ENCODE measurements at regions not wholly inside any gene's neighbourhood (a gene's known extent, or its start where the extent isn't known, plus 50 kb on each side); places are given as distances from the start of the nearest gene placed in this dataset.
"Not testable (repeated sequence)": the region's sequence is repeated elsewhere in the genome, so short reads cannot be mapped to it uniquely, and the experiment has no call there.

DNA sequence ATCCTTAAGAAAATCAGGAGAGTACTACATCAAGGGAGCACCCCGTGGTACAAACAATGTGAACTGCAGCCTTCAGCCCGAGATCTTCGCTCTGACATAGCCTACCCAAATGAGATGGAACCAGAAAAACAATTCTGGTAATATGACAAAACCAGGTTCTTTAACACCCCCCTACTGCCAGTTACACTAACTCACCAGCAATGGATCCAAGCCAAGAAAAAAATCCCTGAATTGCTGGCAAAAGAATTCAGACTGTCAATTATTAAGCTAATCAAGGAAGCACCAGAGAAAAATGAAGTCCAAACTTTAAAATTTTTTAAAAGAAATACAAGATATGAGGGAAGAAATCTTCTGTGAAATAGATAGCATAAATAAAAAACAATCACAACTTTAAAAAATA is 101.7 kb upstream of the KLF8 start:
- Mint-ChIP-seq H3K27me3 (no peaks in the 10 kb centered on the region), H3K4me1 (no peaks in the 10 kb centered on the region), H3K4me3 (no peak overlapping the region), H3K9me3 (ENCODE audit: insufficient read depth) (no peaks in the 10 kb centered on the region), H3K27ac (no peak overlapping the region)
- Histone ChIP-seq H3K9me3 (ENCODE audit: control extremely low read depth in 1 of 3, control insufficient read depth in 2 of 3, insufficient read depth in 1 of 3, low read length in 2 of 3) (no peaks in the 10 kb centered on the region), H3K79me2 (ENCODE audit: control insufficient read depth, insufficient read depth, low read length) (no peaks in the 10 kb centered on the region), H3K27ac (ENCODE audit: low read length in 2 of 2) (no peak overlapping the region), H4K20me1 (ENCODE audit: control insufficient read depth, insufficient read depth, low read length, poor library complexity, severe bottlenecking) (no peaks in the 10 kb centered on the region), H2AFZ (ENCODE audit: insufficient read depth, low read depth, low read length, poor library complexity, severe bottlenecking) (no peak overlapping the region), H3K4me3 (ENCODE audit: control extremely low read depth in 1 of 5, extremely low read depth in 1 of 5, insufficient read depth in 1 of 5, low read depth in 2 of 5, low read length in 4 of 5) (no peak overlapping the region), H3K36me3 (replicated peaks in 1 of 2; ENCODE audit: control extremely low read depth in 1 of 2, control insufficient read depth in 1 of 2, extremely low read depth in 1 of 2, insufficient read depth in 2 of 2, low read length in 1 of 2) (no peaks in the 10 kb centered on the region), H3K4me1 (ENCODE audit: control insufficient read depth in 2 of 2, insufficient read depth in 2 of 2, low read length in 2 of 2) (no peaks in the 10 kb centered on the region), H3K27me3 (replicated peaks in 1 of 4; ENCODE audit: control extremely low read depth in 1 of 4, control insufficient read depth in 3 of 4, insufficient read depth in 4 of 4, low read length in 3 of 4) (no peaks in the 10 kb centered on the region), H3K9ac (ENCODE audit: low read length) (no peak overlapping the region), H3K4me2 (replicated peaks; ENCODE audit: low read depth, low read length, poor library complexity, severe bottlenecking) (no peak overlapping the region)
- POLR2A ChIA-PET = no interaction called here
- no peak for ATAC-seq (ENCODE audit: low read depth)
- no peak for DNase-seq
- CTCF ChIA-PET = no interaction called here
- WGBS (ENCODE audit: insufficient coverage) = 83% methylated on average over 1 of the region's 3 CpGs
- TF ChIP-seq EZH2 (IDR thresholded peaks at IDR 0.05; ENCODE audit: borderline replicate concordance, insufficient read depth, low read depth, low read length, poor library complexity, severe bottlenecking) = no peak
- TF ChIP-seq, protein P1, sequence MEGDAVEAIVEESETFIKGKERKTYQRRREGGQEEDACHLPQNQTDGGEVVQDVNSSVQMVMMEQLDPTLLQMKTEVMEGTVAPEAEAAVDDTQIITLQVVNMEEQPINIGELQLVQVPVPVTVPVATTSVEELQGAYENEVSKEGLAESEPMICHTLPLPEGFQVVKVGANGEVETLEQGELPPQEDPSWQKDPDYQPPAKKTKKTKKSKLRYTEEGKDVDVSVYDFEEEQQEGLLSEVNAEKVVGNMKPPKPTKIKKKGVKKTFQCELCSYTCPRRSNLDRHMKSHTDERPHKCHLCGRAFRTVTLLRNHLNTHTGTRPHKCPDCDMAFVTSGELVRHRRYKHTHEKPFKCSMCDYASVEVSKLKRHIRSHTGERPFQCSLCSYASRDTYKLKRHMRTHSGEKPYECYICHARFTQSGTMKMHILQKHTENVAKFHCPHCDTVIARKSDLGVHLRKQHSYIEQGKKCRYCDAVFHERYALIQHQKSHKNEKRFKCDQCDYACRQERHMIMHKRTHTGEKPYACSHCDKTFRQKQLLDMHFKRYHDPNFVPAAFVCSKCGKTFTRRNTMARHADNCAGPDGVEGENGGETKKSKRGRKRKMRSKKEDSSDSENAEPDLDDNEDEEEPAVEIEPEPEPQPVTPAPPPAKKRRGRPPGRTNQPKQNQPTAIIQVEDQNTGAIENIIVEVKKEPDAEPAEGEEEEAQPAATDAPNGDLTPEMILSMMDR (IDR thresholded peaks at IDR 0.05) = no peak
- intact Hi-C loops (cut with micrococcal nuclease) = no loop called here

DNA sequence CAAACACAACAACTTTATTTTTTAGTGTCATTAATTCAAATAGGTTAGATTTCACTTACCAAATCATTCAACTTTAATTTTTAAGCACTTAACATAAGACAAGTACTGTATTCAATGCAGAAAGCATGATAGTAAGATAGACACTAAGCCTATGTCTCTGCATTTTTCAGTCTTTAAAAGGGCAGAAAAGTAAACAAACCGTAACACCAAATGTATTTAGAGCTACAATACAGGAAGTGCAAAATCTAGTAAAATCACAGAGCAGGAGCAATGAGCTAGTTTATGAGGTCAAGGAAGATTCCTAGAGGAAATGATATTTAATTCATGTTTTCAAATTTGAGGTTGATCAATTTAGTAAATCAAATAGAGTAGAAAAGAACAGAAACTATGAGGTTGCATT is 68.0 kb upstream of the KLF8 start:
- H3K9me3 Mint-ChIP-seq (ENCODE audit: insufficient read depth); H3K4me1 Mint-ChIP-seq; POLR2A ChIA-PET; H3K27me3 Mint-ChIP-seq; H3K4me3 ChIP-seq (ENCODE audit: control extremely low read depth in 1 of 5, extremely low read depth in 1 of 5, insufficient read depth in 1 of 5, low read depth in 2 of 5, low read length in 4 of 5); H4K20me1 ChIP-seq (ENCODE audit: control insufficient read depth, insufficient read depth, low read length, poor library complexity, severe bottlenecking); CTCF ChIA-PET; H2AFZ ChIP-seq (ENCODE audit: insufficient read depth, low read depth, low read length, poor library complexity, severe bottlenecking); intact Hi-C loops (cut with micrococcal nuclease); H3K27ac Mint-ChIP-seq; H3K27me3 ChIP-seq (replicated peaks in 1 of 4; ENCODE audit: control extremely low read depth in 1 of 4, control insufficient read depth in 3 of 4, insufficient read depth in 4 of 4, low read length in 3 of 4); ATAC-seq (ENCODE audit: low read depth); H3K4me2 ChIP-seq (replicated peaks; ENCODE audit: low read depth, low read length, poor library complexity, severe bottlenecking); H3K27ac ChIP-seq (ENCODE audit: low read length in 2 of 2); H3K4me3 Mint-ChIP-seq; H3K4me1 ChIP-seq (ENCODE audit: control insufficient read depth in 2 of 2, insufficient read depth in 2 of 2, low read length in 2 of 2); DNase-seq; H3K36me3 ChIP-seq (replicated peaks in 1 of 2; ENCODE audit: control extremely low read depth in 1 of 2, control insufficient read depth in 1 of 2, extremely low read depth in 1 of 2, insufficient read depth in 2 of 2, low read length in 1 of 2); H3K9ac ChIP-seq (ENCODE audit: low read length); H3K79me2 ChIP-seq (ENCODE audit: control insufficient read depth, insufficient read depth, low read length): not testable (repeated sequence)
- no CpG with 5 or more reads among the region's 1 CpG for WGBS (ENCODE audit: insufficient coverage)
- peaks cover 0 to 10% (median 0%) of the 10 kb centered on the region in 3 donors for H3K9me3 ChIP-seq (ENCODE audit: control extremely low read depth in 1 of 3, control insufficient read depth in 2 of 3, insufficient read depth in 1 of 3, low read length in 2 of 3)
